Stimulated activated naive CD8-positive, alpha-beta T cell treated with anti-CD3 and anti-CD28 coated beads, Interleukin-15, Interleukin-2, amounts not matched to agents 100 ng/mL and 50 ng/mL, for 24 hours (primary cell): ENCODE measurements at regions not wholly inside any gene's neighbourhood (a gene's known extent, or its start where the extent isn't known, plus 50 kb on each side); places are given as distances from the start of the nearest gene placed in this dataset.

ENCODE experiments used
- H3K27ac Mint-ChIP-seq: one replicate; pipeline ENCODE4 v1.8.0; 2021; ENCODE audit warnings: mild to moderate bottlenecking, mixed read lengths
- H3K27me3 Mint-ChIP-seq: one replicate; pipeline ENCODE4 v1.8.0; 2021; ENCODE audit warnings: mixed read lengths
- H3K36me3 Mint-ChIP-seq: one replicate; pipeline ENCODE4 v1.8.0; 2021; ENCODE audit warnings: low read depth, mixed read lengths
- H3K4me1 Mint-ChIP-seq: one replicate; pipeline ENCODE4 v1.8.0; 2021; ENCODE audit warnings: low read depth, mixed read lengths
- H3K4me3 Mint-ChIP-seq: one replicate; pipeline ENCODE4 v1.8.0; 2021; ENCODE audit warnings: mild to moderate bottlenecking, mixed read lengths
- H3K9me3 Mint-ChIP-seq: one replicate; pipeline ENCODE4 v1.8.0; 2021; ENCODE audit warnings: mixed read lengths

DNA sequence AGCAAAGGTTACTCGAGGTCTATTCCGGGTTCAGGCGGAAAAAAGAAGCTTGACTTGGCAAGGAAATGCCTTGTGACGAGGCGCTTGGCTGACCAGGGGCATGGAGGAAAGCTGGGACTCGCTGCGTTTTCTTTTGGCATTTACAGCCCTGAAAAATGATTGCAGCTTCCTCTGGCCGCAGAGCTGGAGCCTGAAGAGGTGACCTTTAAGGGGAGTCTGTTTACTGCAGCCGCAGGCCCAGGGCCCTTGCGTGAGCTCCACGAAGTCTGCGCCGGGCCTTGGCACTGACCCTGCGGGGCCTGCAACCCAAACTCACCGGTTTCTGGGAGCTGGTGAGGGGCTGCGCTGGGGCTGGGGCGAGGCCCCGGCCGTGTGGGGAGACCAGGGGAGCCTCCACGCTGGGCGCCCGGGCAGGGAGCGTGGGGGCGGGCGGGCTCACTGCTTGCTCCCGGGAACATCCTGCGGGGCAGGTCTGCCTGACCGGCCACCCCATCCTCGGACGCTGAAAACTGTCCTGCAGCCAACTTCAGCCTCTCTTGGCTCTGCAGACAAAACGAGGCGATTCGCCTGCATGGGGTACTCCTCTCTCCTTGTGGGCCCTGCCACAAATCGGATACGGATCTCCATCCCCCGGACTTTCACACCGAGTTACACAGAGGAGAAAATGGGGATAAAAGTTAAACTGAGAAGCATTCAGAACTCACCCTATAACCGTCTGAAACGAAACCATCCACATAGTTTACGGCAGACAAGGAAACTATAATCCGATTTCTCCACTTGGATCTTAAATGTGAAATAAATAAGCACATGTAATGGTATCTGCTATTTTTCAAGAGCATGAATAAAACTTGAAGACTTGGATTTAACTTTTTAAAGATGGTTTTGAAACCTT lies 206.3 kb upstream of the FOXF1 start:
- Mint-ChIP-seq H3K36me3 (no peaks in the 10 kb centered on the region), H3K27me3 (peaks cover 48% of the 10 kb centered on the region), H3K4me3 (no peak overlapping the region), H3K4me1 (no peaks in the 10 kb centered on the region), H3K9me3 (no peaks in the 10 kb centered on the region), H3K27ac (no peak overlapping the region)

GRCh38 chr16:86304868-86305267 lies 205.5 kb upstream of the FOXF1 start:
- no peaks in the 10 kb centered on the region for H3K36me3 Mint-ChIP-seq

DNA sequence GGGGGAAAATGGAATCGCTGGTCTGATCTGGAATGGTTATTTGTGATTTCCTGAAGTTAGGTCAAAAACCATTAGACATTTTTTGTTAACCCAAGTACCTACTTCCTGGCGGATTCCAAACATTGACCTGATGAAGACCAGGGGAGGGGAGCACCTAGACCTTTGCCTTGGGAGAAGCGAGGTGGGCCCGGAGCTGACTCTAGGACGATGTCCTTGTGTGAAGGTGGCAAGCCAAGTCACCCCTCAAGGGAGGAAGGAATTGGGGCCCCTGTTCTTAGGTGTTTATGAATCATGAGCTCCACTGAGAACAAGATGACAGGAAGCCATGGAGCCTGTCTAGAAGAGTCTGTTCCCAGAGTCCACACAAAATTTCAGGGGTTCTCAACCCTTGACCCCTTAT lies 204.9 kb upstream of the FOXF1 start:
- Mint-ChIP-seq H3K27ac (no peak overlapping the region), H3K4me1 (no peaks in the 10 kb centered on the region), H3K27me3 (peaks cover 38% of the 10 kb centered on the region), H3K9me3 (no peaks in the 10 kb centered on the region), H3K4me3 (no peak overlapping the region), H3K36me3 (no peaks in the 10 kb centered on the region)

More at GRCh38 chr16:86304868-86305267, 205.5 kb upstream of the FOXF1 start:
- Mint-ChIP-seq H3K27me3 (peaks cover 43% of the 10 kb centered on the region), H3K4me3 (no peak overlapping the region), H3K27ac (no peak overlapping the region), H3K9me3 (no peaks in the 10 kb centered on the region), H3K4me1 (no peaks in the 10 kb centered on the region)

- Mint-ChIP-seq H3K27me3 (peaks cover 36% of the 10 kb centered on the region), H3K9me3 (no peaks in the 10 kb centered on the region), H3K4me3 (no peak overlapping the region), H3K4me1 (no peaks in the 10 kb centered on the region), H3K27ac (no peak overlapping the region), H3K36me3 (no peaks in the 10 kb centered on the region)
Observed at GRCh38 chr16:86306011-86306644, 204.2 kb upstream of the FOXF1 start.

DNA sequence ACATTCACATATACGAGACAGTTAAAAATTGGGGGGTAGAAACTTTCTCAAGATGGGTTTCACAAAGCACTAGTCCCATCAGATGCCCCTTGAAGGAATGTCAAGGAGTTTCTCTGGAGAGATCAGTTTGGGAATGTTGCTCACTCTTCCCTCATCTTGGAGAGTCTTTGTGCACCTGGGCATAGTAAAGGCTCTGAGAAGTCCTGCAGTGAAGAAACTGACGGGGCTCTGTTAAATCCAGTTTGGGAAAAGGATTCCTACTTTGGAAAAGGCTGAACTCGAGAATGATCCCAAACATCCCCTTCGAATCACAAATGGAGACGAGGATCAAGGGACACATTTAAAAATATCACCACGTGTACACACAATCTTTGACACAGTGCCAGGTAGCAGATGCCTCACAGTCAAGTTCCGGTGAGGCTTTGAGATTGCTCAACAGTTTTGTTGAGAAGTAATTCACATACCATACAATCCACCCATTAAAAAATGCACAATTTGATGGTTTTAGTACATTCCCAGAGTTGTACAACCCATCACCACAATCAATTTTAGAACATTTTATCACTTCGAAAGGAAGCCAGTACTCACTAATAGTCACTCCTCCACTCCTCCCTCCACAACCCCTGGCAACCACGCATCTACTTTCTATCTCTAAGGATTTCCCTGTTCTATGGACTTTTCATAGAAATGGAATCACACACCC lies 203.4 kb upstream of the FOXF1 start:
- Mint-ChIP-seq H3K4me1 (no peaks in the 10 kb centered on the region), H3K27me3 (peaks cover 27% of the 10 kb centered on the region), H3K36me3 (no peaks in the 10 kb centered on the region), H3K9me3 (no peaks in the 10 kb centered on the region), H3K4me3 (no peak overlapping the region), H3K27ac (no peak overlapping the region)

- Mint-ChIP-seq H3K27ac (no peak overlapping the region), H3K4me3 (no peak overlapping the region), H3K9me3 (no peaks in the 10 kb centered on the region), H3K36me3 (no peaks in the 10 kb centered on the region), H3K27me3 (peaks cover 23% of the 10 kb centered on the region), H3K4me1 (no peaks in the 10 kb centered on the region)
Observed at GRCh38 chr16:86307514-86307903, 202.8 kb upstream of the FOXF1 start.

DNA sequence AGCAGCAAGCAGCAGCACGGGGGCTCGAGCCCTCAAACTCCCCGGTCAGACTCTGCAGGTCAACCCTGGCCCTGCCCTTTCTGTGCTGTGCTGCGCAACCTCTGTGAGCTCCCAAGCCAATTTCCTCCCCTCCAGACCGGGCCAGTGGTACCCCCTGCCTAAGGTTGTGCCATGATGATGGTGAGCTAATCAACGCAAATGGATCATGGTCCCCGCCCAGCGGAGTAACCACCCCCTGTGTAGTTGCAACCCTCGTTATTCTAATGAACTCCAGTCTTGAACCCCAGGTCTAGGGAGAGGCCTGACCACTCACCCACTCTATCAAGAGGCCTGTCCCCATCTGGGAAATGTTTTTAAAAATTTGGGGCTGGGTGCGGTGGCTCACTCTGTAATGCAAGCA lies 201.8 kb upstream of the FOXF1 start:
- Mint-ChIP-seq H3K4me3 (no peak overlapping the region), H3K27ac (no peak overlapping the region), H3K36me3 (no peaks in the 10 kb centered on the region), H3K4me1 (no peaks in the 10 kb centered on the region), H3K9me3 (no peaks in the 10 kb centered on the region), H3K27me3 (peaks cover 20% of the 10 kb centered on the region)

DNA sequence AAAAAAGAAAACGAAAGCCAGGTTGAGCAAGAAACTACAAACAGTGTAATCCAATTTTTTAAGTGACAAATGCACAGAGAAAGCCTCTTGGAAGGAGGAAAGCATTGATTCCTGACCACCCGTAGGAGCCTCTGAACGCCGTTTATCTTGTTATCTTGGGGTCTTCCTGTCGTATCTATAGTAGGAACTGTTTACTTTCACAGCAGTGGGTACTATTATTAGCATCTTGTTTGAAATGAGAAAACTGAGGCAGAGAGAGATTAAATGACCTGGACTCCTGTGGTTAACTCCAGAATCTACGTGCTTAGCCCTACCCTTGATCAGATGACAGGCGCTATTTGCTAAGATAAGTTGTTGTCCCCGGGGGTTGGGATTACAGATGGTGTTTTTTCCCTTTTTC lies 196.7 kb upstream of the FOXF1 start:
- H3K4me1 Mint-ChIP-seq = no peaks in the 10 kb centered on the region
- H3K27ac Mint-ChIP-seq = no peak overlapping the region
- H3K9me3 Mint-ChIP-seq = no peaks in the 10 kb centered on the region
- no peaks in the 10 kb centered on the region for H3K36me3 Mint-ChIP-seq
- H3K27me3 Mint-ChIP-seq = no peaks in the 10 kb centered on the region
- no peak overlapping the region for H3K4me3 Mint-ChIP-seq

GRCh38 chr16:86314402-86315025 lies 195.8 kb upstream of the FOXF1 start:
- Mint-ChIP-seq H3K4me1 (no peaks in the 10 kb centered on the region), H3K9me3 (no peaks in the 10 kb centered on the region), H3K4me3 (no peak overlapping the region), H3K36me3 (no peaks in the 10 kb centered on the region), H3K27me3 (no peaks in the 10 kb centered on the region), H3K27ac (no peak overlapping the region)

DNA sequence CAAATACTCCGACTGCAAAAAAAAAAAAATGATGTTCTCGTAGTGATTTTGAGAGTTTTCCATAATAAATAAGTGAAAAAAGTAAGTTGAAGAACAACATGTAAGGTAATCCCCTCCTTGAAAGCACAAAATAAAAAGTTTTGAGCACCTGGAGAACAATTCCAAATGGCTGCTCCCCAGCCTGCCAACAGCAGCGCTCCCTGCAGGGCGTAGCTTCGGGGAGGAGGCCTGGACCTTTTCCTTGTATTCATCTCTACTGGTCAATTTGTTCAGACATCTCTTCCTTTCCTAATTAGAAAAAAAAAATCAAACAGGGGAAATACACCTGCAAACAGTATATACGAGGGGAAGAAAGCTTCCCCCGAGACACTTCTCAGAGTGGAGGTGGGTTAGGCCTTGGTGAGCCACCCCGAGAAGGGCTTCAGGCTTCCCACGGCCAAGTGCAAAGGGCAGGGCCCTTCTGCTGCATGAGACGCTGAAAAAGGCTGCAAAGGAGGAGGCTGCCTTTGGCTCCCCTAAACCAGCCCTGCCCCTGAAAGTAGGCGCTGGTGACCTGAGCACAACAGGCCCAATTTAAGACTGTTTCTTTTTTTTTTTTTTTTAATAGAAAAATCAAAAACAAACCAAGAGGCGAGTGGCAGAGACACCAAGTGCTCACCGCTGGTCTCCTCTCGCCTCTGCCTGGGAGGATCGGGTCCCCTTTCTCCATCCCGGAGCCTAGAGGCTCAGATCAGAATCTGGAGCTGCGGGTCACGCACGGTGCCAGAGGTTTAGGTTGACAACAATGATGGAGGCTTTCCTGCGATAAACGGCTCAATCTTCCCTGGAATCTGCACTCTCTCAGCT lies 193.1 kb upstream of the FOXF1 start:
- H3K36me3 Mint-ChIP-seq = no peaks in the 10 kb centered on the region
- H3K4me1 Mint-ChIP-seq = no peaks in the 10 kb centered on the region
- H3K27ac Mint-ChIP-seq = no peak overlapping the region
- no peak overlapping the region for H3K4me3 Mint-ChIP-seq
- H3K9me3 Mint-ChIP-seq = no peaks in the 10 kb centered on the region
- peaks cover 10% of the 10 kb centered on the region for H3K27me3 Mint-ChIP-seq

DNA sequence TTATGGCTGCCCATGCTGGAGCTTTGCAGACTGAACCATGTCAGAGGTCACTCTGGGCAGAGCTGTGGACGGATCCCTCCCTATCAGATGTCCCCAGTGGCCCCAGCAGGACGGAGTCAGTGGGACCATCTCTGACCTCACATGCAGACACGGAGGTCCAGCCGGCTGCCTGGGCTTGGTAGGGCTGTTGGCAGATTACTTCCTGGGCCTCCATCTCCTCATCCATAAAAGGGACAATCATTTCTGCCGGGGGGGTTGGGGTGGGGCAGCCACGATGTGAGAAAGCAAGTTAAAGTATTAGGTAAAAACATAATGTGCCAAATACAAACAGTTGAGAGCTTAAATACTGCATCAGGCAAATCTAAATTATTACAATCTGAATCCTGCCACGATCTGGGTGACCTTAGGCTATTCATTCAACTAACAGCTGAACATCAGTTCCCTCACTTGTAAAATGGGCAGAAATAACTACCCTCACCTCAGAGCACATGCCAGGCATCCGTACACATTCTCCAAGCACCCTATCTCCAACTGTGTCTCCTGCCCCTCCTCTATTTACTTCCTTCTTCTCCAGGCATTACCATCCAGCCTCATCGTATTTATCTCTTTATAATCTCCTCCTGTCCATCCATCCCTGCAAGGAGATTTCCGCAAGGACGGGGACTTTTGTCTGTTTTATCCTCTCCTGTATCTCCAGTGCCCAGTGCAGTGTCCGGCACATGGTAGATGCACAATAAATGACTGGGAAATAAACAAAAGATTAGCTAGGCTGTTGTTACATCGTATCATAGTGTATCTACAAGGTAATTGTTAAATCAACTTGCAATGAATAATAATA lies 192.3 kb upstream of the FOXF1 start:
- H3K36me3 Mint-ChIP-seq = no peaks in the 10 kb centered on the region
- H3K27ac Mint-ChIP-seq = no peak overlapping the region
- no peaks in the 10 kb centered on the region for H3K9me3 Mint-ChIP-seq

GRCh38 chr16:86319585-86320236 lies 190.6 kb upstream of the FOXF1 start:
- Mint-ChIP-seq H3K4me1 (no peaks in the 10 kb centered on the region), H3K27ac (no peak overlapping the region), H3K4me3 (no peak overlapping the region), H3K36me3 (no peaks in the 10 kb centered on the region), H3K9me3 (no peaks in the 10 kb centered on the region), H3K27me3 (peaks cover 13% of the 10 kb centered on the region)

More for the DNA sequence above, 192.3 kb upstream of the FOXF1 start:
- Mint-ChIP-seq H3K27me3 (peaks cover 13% of the 10 kb centered on the region), H3K4me1 (no peaks in the 10 kb centered on the region), H3K4me3 (no peak overlapping the region)

- no peak overlapping the region for H3K27ac Mint-ChIP-seq
- peaks cover 13% of the 10 kb centered on the region for H3K27me3 Mint-ChIP-seq
- H3K4me1 Mint-ChIP-seq = no peaks in the 10 kb centered on the region
- peaks cover 2% of the 10 kb centered on the region for H3K9me3 Mint-ChIP-seq
- H3K36me3 Mint-ChIP-seq = no peaks in the 10 kb centered on the region
- no peak overlapping the region for H3K4me3 Mint-ChIP-seq
Observed at GRCh38 chr16:86320237-86320595, 190.1 kb upstream of the FOXF1 start.
